ENCODE measurements at regions not wholly inside any gene's neighbourhood (a gene's known extent, or its start where the extent isn't known, plus 50 kb on each side); places are given as distances from the start of the nearest gene placed in this dataset.

- Mint-ChIP-seq H3K4me1 (peaks cover 6% of the 10 kb centered on the region), H3K36me3 (ENCODE audit: low read depth) (no peaks in the 10 kb centered on the region), H3K4me3 (no peak overlapping the region), H3K27ac (ENCODE audit: unreplicated experiment) (no peak overlapping the region), H3K27me3 (ENCODE audit: low read depth) (no peaks in the 10 kb centered on the region), H3K9me3 (no peaks in the 10 kb centered on the region)
- no peak for TF ChIP-seq CTCF (conservative IDR thresholded peaks at IDR 0.05)
- no peak for DNase-seq (ENCODE audit: low read depth, low spot score)
Observed at GRCh38 chr6:11331111-11331510, 98.6 kb upstream of the NEDD9 start.

GRCh38 chr6:11330413-11330760, 97.9 kb upstream of the NEDD9 start:
- DNase-seq (ENCODE audit: low read depth, low spot score), result no peak
- Mint-ChIP-seq H3K36me3 (ENCODE audit: low read depth) (no peaks in the 10 kb centered on the region), H3K27ac (ENCODE audit: unreplicated experiment) (no peak overlapping the region), H3K9me3 (no peaks in the 10 kb centered on the region), H3K4me1 (peaks cover 6% of the 10 kb centered on the region), H3K27me3 (ENCODE audit: low read depth) (no peaks in the 10 kb centered on the region), H3K4me3 (no peak overlapping the region)
- no peak for TF ChIP-seq CTCF (conservative IDR thresholded peaks at IDR 0.05)

GRCh38 chr6:11329726-11330412, 97.4 kb upstream of the NEDD9 start:
- no peaks in the 10 kb centered on the region for H3K27me3 Mint-ChIP-seq (ENCODE audit: low read depth)
- no peak for DNase-seq (ENCODE audit: low read depth, low spot score)
- no peak overlapping the region for H3K4me3 Mint-ChIP-seq
- no peaks in the 10 kb centered on the region for H3K36me3 Mint-ChIP-seq (ENCODE audit: low read depth)
- TF ChIP-seq CTCF (conservative IDR thresholded peaks at IDR 0.05), result no peak
- no peak overlapping the region for H3K27ac Mint-ChIP-seq (ENCODE audit: unreplicated experiment)
- no peaks in the 10 kb centered on the region for H3K9me3 Mint-ChIP-seq
- H3K4me1 Mint-ChIP-seq, result peaks cover 8% of the 10 kb centered on the region

- H3K27ac Mint-ChIP-seq (ENCODE audit: unreplicated experiment), result no peak overlapping the region
- H3K36me3 Mint-ChIP-seq (ENCODE audit: low read depth), result no peaks in the 10 kb centered on the region
- H3K4me1 Mint-ChIP-seq, result peaks cover 16% of the 10 kb centered on the region
- H3K27me3 Mint-ChIP-seq (ENCODE audit: low read depth), result no peaks in the 10 kb centered on the region
- no peaks in the 10 kb centered on the region for H3K9me3 Mint-ChIP-seq
- DNase-seq (ENCODE audit: low read depth, low spot score), result no peak
- TF ChIP-seq CTCF (conservative IDR thresholded peaks at IDR 0.05), result no peak
- H3K4me3 Mint-ChIP-seq, result no peak overlapping the region
Observed at GRCh38 chr6:11328613-11329247, 96.3 kb upstream of the NEDD9 start.

- no peak for TF ChIP-seq CTCF (conservative IDR thresholded peaks at IDR 0.05)
- H3K4me3 Mint-ChIP-seq, result no peak overlapping the region
Observed at GRCh38 chr6:11327961-11328360, 95.5 kb upstream of the NEDD9 start.

More at GRCh38 chr6:11327961-11328360, 95.5 kb upstream of the NEDD9 start:
- H3K27ac Mint-ChIP-seq (ENCODE audit: unreplicated experiment), result no peak overlapping the region
- DNase-seq (ENCODE audit: low read depth, low spot score), result no peak
- H3K9me3 Mint-ChIP-seq, result no peaks in the 10 kb centered on the region
- no peaks in the 10 kb centered on the region for H3K36me3 Mint-ChIP-seq (ENCODE audit: low read depth)
- H3K4me1 Mint-ChIP-seq, result peaks cover 16% of the 10 kb centered on the region
- H3K27me3 Mint-ChIP-seq (ENCODE audit: low read depth), result no peaks in the 10 kb centered on the region
